Neuronal stem cell (in vitro differentiated cells): ENCODE measurements at regions not wholly inside any gene's neighbourhood (a gene's known extent, or its start where the extent isn't known, plus 50 kb on each side); places are given as distances from the start of the nearest gene placed in this dataset.

Source experiments
- DNase-seq: peaks from one replicate; pipeline ENCODE4 v3.0.0-alpha.2; 2013; ENCODE audit warnings: low spot score
- H2AFZ ChIP-seq: one replicate; pipeline ENCODE4 v1.6.1; 2013; ENCODE audit warnings: mild to moderate bottlenecking, low read length, inconsistent platforms
- H2AK5ac ChIP-seq: 2 replicates; pipeline ENCODE4 v1.6.1; 2013; ENCODE audit warnings: low read depth, mild to moderate bottlenecking, inconsistent platforms, low read length, moderate library complexity, mixed read lengths
- H2BK120ac ChIP-seq: 2 replicates; pipeline ENCODE4 v1.6.1; 2013; ENCODE audit warnings: low read depth, mild to moderate bottlenecking, inconsistent platforms, low read length, moderate library complexity, mixed read lengths
- H2BK12ac ChIP-seq: one replicate; pipeline ENCODE4 v1.6.1; 2013; ENCODE audit warnings: low read length, inconsistent platforms
- H2BK15ac ChIP-seq: 2 replicates; pipeline ENCODE4 v1.6.1; 2013; ENCODE audit warnings: mild to moderate bottlenecking, low read length, inconsistent platforms, mixed read lengths
- H2BK5ac ChIP-seq: one replicate; pipeline ENCODE4 v1.6.1; 2013; ENCODE audit warnings: inconsistent platforms, mild to moderate bottlenecking, low read length, moderate library complexity
- H3K14ac ChIP-seq: one replicate; pipeline ENCODE4 v1.6.1; 2013; ENCODE audit warnings: low read length, inconsistent platforms
- H3K18ac ChIP-seq: 2 replicates; pipeline ENCODE4 v1.6.1; 2013; ENCODE audit warnings: low read length, inconsistent platforms
- H3K23ac ChIP-seq: 2 replicates; pipeline ENCODE4 v1.6.1; 2013; ENCODE audit warnings: low read depth, mild to moderate bottlenecking, mixed read lengths, low read length, inconsistent platforms; ENCODE audit not compliant: poor library complexity
- H3K27ac ChIP-seq: replicated peaks from 3 replicates; pipeline ENCODE4 v1.5.1; 2013; ENCODE audit warnings: low read length, inconsistent platforms
- H3K27me3 ChIP-seq, 3 experiments: 2 replicates each; pipeline ENCODE4 v1.6.1; 2013; ENCODE audit warnings: low read length in 3 of 3, mild to moderate bottlenecking in 2 of 3, inconsistent platforms in 1 of 3, low read depth in 1 of 3, mixed read lengths in 1 of 3, moderate library complexity in 1 of 3; ENCODE audit not compliant: control insufficient read depth in 3 of 3, insufficient read depth in 3 of 3
- H3K36me3 ChIP-seq, 2 donors: replicated peaks in 1 of 2; 2 replicates each; pipeline ENCODE4 v1.6.1; 2013; ENCODE audit warnings: low read length in 2 of 2; ENCODE audit not compliant: control insufficient read depth in 2 of 2, insufficient read depth in 2 of 2
- H3K4ac ChIP-seq: 2 replicates; pipeline ENCODE4 v1.6.1; 2013; ENCODE audit warnings: inconsistent platforms, mild to moderate bottlenecking, low read length, moderate library complexity
- H3K4me1 ChIP-seq, 2 donors: 1 replicate in 1 of 2; 2 replicates in 1 of 2; pipeline ENCODE4 v1.6.1; 2013; ENCODE audit warnings: low read length in 2 of 2, low read depth in 1 of 2; ENCODE audit not compliant: control insufficient read depth in 2 of 2, insufficient read depth in 1 of 2
- H3K4me2 ChIP-seq: one replicate; pipeline ENCODE4 v1.6.1; 2013; ENCODE audit warnings: mild to moderate bottlenecking, low read length, inconsistent platforms; ENCODE audit not compliant: insufficient read depth, poor library complexity, severe bottlenecking
- H3K4me3 ChIP-seq, 2 donors: 2 replicates each; pipeline ENCODE4 v1.5.1; 2013; ENCODE audit warnings: low read length in 2 of 2, mild to moderate bottlenecking in 2 of 2, inconsistent platforms in 1 of 2, moderate library complexity in 1 of 2
- H3K79me1 ChIP-seq: one replicate; pipeline ENCODE4 v1.6.1; 2013; ENCODE audit warnings: low read depth, mild to moderate bottlenecking, inconsistent platforms, low read length, moderate library complexity
- H3K9ac ChIP-seq: one replicate; pipeline ENCODE4 v1.6.1; 2013; ENCODE audit warnings: mild to moderate bottlenecking, low read depth, low read length, inconsistent platforms; ENCODE audit not compliant: poor library complexity
- H3K9me3 ChIP-seq, 2 donors: replicated peaks in 1 of 2; 2 replicates each; pipeline versions ENCODE3 to v1.6.1; 2013; ENCODE audit warnings: low read length in 2 of 2, mild to moderate bottlenecking in 2 of 2, inconsistent platforms in 1 of 2, low read depth in 1 of 2, mixed read lengths in 1 of 2, moderate library complexity in 1 of 2; ENCODE audit not compliant: control insufficient read depth in 2 of 2, insufficient read depth in 1 of 2
- H4K8ac ChIP-seq: one replicate; pipeline ENCODE4 v1.6.1; 2013; ENCODE audit warnings: low read depth, mild to moderate bottlenecking, inconsistent platforms, low read length, moderate library complexity
- H4K91ac ChIP-seq: one replicate; pipeline ENCODE4 v1.6.1; 2013; ENCODE audit warnings: low read length, low read depth, mild to moderate bottlenecking, inconsistent platforms; ENCODE audit not compliant: poor library complexity
- WGBS, 2 donors: extraction: QIAGEN DNeasy Blood & Tissue Kit; methylation state at CpG; one replicate each; pipeline ENCODE4 v1.1.7; 2013; ENCODE audit warnings: missing lambda C conversion rate in 2 of 2, mixed read lengths in 1 of 2; ENCODE audit not compliant: insufficient read length in 2 of 2, insufficient replicate concordance in 1 of 2; ENCODE audit errors: extremely low coverage in 2 of 2; 5-methylcytosine and 5-hydroxymethylcytosine counted together

- Histone ChIP-seq H3K4me1 (no peaks in the 10 kb centered on the region), H2BK120ac (no peak overlapping the region), H3K18ac (no peak overlapping the region), H3K27me3 (peaks cover 0 to 1% (median 0%) of the 10 kb centered on the region in 3 experiments), H2AK5ac (no peak overlapping the region), H3K4ac (no peak overlapping the region), H2BK15ac (no peak overlapping the region), H4K91ac (no peak overlapping the region), H2BK12ac (no peak overlapping the region), H4K8ac (no peak overlapping the region), H3K9ac (no peak overlapping the region), H3K9me3 (no peaks in the 10 kb centered on the region), H3K27ac (no peak overlapping the region), H3K36me3 (no peaks in the 10 kb centered on the region), H2BK5ac (no peak overlapping the region), H2AFZ (no peak overlapping the region), H3K14ac (no peak overlapping the region), H3K4me3 (no peak overlapping the region), H3K79me1 (no peaks in the 10 kb centered on the region), H3K4me2 (no peak overlapping the region), H3K23ac (no peak overlapping the region)
- DNase-seq, result no peak
Measured at GRCh38 chr15:93644595-93644994, 555.6 kb upstream of the RGMA start.

GRCh38 chr15:93640411-93640962, 551.5 kb upstream of the RGMA start:
- Histone ChIP-seq H3K14ac (no peak overlapping the region), H2BK5ac (no peak overlapping the region), H2BK12ac (no peak overlapping the region), H3K36me3 (no peaks in the 10 kb centered on the region), H3K23ac (no peak overlapping the region), H3K4me1 (no peaks in the 10 kb centered on the region), H3K4ac (no peak overlapping the region), H4K8ac (no peak overlapping the region), H2BK120ac (no peak overlapping the region), H3K79me1 (no peaks in the 10 kb centered on the region), H3K4me2 (no peak overlapping the region), H3K9me3 (no peaks in the 10 kb centered on the region), H3K18ac (no peak overlapping the region), H2AFZ (no peak overlapping the region), H2BK15ac (no peak overlapping the region), H3K27ac (no peak overlapping the region), H3K27me3 (no peaks in the 10 kb centered on the region), H3K4me3 (no peak overlapping the region), H4K91ac (no peak overlapping the region), H3K9ac (no peak overlapping the region), H2AK5ac (no peak overlapping the region)
- no CpG with 5 or more reads among the region's 4 CpGs for WGBS, 2 donors
- DNase-seq, result no peak

GRCh38 chr15:93631958-93632618, 543.1 kb upstream of the RGMA start:
- Histone ChIP-seq H3K4ac (no peak overlapping the region), H2AFZ (no peak overlapping the region), H4K8ac (no peak overlapping the region), H2BK12ac (no peak overlapping the region), H2BK120ac (no peak overlapping the region), H3K36me3 (no peaks in the 10 kb centered on the region), H4K91ac (no peak overlapping the region), H3K4me3 (no peak overlapping the region), H3K27me3 (no peaks in the 10 kb centered on the region), H3K18ac (no peak overlapping the region), H3K79me1 (no peaks in the 10 kb centered on the region), H3K14ac (no peak overlapping the region), H3K9ac (no peak overlapping the region), H3K9me3 (peaks cover 0 to 4% of the 10 kb centered on the region in 2 donors), H2AK5ac (no peak overlapping the region), H3K4me1 (peaks cover 0 to 8% of the 10 kb centered on the region in 2 donors), H2BK15ac (no peak overlapping the region), H3K23ac (no peak overlapping the region), H3K4me2 (no peak overlapping the region), H2BK5ac (no peak overlapping the region), H3K27ac (no peak overlapping the region)
- no CpG with 5 or more reads among the region's 9 CpGs for WGBS, 2 donors
- no peak for DNase-seq

- H4K91ac ChIP-seq, result no peak overlapping the region
- H3K4me3 ChIP-seq, result no peak overlapping the region
- no CpG with 5 or more reads among the region's 5 CpGs for WGBS, 2 donors
- H2BK5ac ChIP-seq, result no peak overlapping the region
- H2BK15ac ChIP-seq, result no peak overlapping the region
- H2BK12ac ChIP-seq, result no peak overlapping the region
- H3K27me3 ChIP-seq, result no peaks in the 10 kb centered on the region
- H3K23ac ChIP-seq, result no peak overlapping the region
- H2BK120ac ChIP-seq, result no peak overlapping the region
- no peak for DNase-seq
- H3K4me1 ChIP-seq, result peaks cover 0 to 3% of the 10 kb centered on the region in 2 donors
- peaks cover 0 to 2% of the 10 kb centered on the region in 2 donors for H3K36me3 ChIP-seq
- H3K4ac ChIP-seq, result no peak overlapping the region
- H3K14ac ChIP-seq, result no peak overlapping the region
- no peak overlapping the region for H3K9ac ChIP-seq
- H3K4me2 ChIP-seq, result no peak overlapping the region
- no peak overlapping the region for H3K27ac ChIP-seq
- H3K79me1 ChIP-seq, result no peaks in the 10 kb centered on the region
- H3K18ac ChIP-seq, result no peak overlapping the region
- H4K8ac ChIP-seq, result no peak overlapping the region
- H2AFZ ChIP-seq, result no peak overlapping the region
- H3K9me3 ChIP-seq, result no peaks in the 10 kb centered on the region
- H2AK5ac ChIP-seq, result no peak overlapping the region
Measured at GRCh38 chr15:93619597-93619996, 530.6 kb upstream of the RGMA start.
